ENCODE measurements at regions not wholly inside any gene's neighbourhood (a gene's known extent, or its start where the extent isn't known, plus 50 kb on each side); places are given as distances from the start of the nearest gene placed in this dataset.

- DNase-seq (ENCODE audit: low read depth, low spot score), result no peak
- Histone ChIP-seq H3K27me3 (ENCODE audit: insufficient read depth, insufficient read length) (no peaks in the 10 kb centered on the region), H3K9me3 (ENCODE audit: insufficient read depth, low read length) (no peaks in the 10 kb centered on the region; the same call in 1 of the 2 replicates), H3K9ac (ENCODE audit: insufficient read length, low read depth) (no peak overlapping the region), H3K36me3 (ENCODE audit: insufficient read depth, insufficient read length, low read length) (no peaks in the 10 kb centered on the region), H3K4me1 (ENCODE audit: insufficient read depth, insufficient read length) (no peaks in the 10 kb centered on the region), H3K4me3 (ENCODE audit: insufficient read length, low read depth) (no peak overlapping the region)
- TF ChIP-seq YY1 (IDR thresholded peaks at IDR 0.05; ENCODE audit: insufficient read depth, insufficient read length) (no peak), SUZ12 (IDR thresholded peaks at IDR 0.05; ENCODE audit: extremely low read depth, insufficient read depth, insufficient read length) (no peak), ZNF274 (IDR thresholded peaks at IDR 0.05; ENCODE audit: low read depth, low read length) (no peak)
Observed at GRCh38 chr14:22403296-22403695, 185.7 kb downstream of the DAD1 start.

DNA sequence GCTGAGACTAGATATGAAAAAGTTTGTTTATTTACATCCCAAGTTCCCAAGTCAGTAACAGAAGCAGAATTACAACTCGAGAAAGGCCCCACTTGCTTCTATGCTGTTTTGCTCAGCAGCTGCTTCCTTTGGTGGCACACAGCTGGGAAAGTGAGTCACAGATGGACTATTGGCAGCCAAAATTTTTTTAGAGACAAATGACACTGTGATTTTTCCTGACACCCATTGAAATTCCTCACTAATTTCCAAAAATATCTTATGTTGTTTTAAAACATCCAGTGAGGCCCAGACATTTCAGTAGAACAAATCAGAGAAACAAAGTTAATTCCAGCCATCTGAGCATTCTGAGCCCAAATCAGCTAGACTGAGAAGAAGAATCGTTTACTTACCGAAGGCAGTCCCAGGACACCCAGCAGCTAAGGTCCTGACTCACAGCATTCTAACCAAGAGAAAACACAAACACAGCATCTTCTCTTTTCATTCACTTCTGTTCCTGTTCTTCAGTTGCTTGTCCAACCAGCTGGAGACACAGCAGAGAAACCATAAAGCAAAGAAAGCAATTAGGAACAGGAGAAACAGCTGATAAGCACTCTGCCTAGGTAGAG is 188.3 kb downstream of the DAD1 start:
- Histone ChIP-seq H3K9me3 (ENCODE audit: insufficient read depth, low read length) (no peaks in the 10 kb centered on the region; the same call in 1 of the 2 replicates), H3K9ac (ENCODE audit: insufficient read length, low read depth) (no peak overlapping the region), H3K4me1 (ENCODE audit: insufficient read depth, insufficient read length) (no peaks in the 10 kb centered on the region), H3K4me3 (ENCODE audit: insufficient read length, low read depth) (no peak overlapping the region), H3K36me3 (ENCODE audit: insufficient read depth, insufficient read length, low read length) (no peaks in the 10 kb centered on the region), H3K27me3 (ENCODE audit: insufficient read depth, insufficient read length) (no peaks in the 10 kb centered on the region)
- TF ChIP-seq SUZ12 (IDR thresholded peaks at IDR 0.05; ENCODE audit: extremely low read depth, insufficient read depth, insufficient read length), result no peak
- TF ChIP-seq ZNF274 (IDR thresholded peaks at IDR 0.05; ENCODE audit: low read depth, low read length), result no peak
- TF ChIP-seq YY1 (IDR thresholded peaks at IDR 0.05; ENCODE audit: insufficient read depth, insufficient read length), result no peak
- DNase-seq (ENCODE audit: low read depth, low spot score), result no peak

- H3K36me3 ChIP-seq (ENCODE audit: insufficient read depth, insufficient read length, low read length), result no peaks in the 10 kb centered on the region
- no peak for DNase-seq (ENCODE audit: low read depth, low spot score)
- no peak for TF ChIP-seq ZNF274 (IDR thresholded peaks at IDR 0.05; ENCODE audit: low read depth, low read length)
- TF ChIP-seq YY1 (IDR thresholded peaks at IDR 0.05; ENCODE audit: insufficient read depth, insufficient read length), result no peak
- TF ChIP-seq SUZ12 (IDR thresholded peaks at IDR 0.05; ENCODE audit: extremely low read depth, insufficient read depth, insufficient read length), result no peak
- H3K9me3 ChIP-seq (ENCODE audit: insufficient read depth, low read length), result no peaks in the 10 kb centered on the region; the same call in 1 of the 2 replicates
- no peaks in the 10 kb centered on the region for H3K4me1 ChIP-seq (ENCODE audit: insufficient read depth, insufficient read length)
- no peak overlapping the region for H3K4me3 ChIP-seq (ENCODE audit: insufficient read length, low read depth)
- no peak overlapping the region for H3K9ac ChIP-seq (ENCODE audit: insufficient read length, low read depth)
- no peaks in the 10 kb centered on the region for H3K27me3 ChIP-seq (ENCODE audit: insufficient read depth, insufficient read length)
Observed at GRCh38 chr14:22399776-22400175, 189.2 kb downstream of the DAD1 start.

DNA sequence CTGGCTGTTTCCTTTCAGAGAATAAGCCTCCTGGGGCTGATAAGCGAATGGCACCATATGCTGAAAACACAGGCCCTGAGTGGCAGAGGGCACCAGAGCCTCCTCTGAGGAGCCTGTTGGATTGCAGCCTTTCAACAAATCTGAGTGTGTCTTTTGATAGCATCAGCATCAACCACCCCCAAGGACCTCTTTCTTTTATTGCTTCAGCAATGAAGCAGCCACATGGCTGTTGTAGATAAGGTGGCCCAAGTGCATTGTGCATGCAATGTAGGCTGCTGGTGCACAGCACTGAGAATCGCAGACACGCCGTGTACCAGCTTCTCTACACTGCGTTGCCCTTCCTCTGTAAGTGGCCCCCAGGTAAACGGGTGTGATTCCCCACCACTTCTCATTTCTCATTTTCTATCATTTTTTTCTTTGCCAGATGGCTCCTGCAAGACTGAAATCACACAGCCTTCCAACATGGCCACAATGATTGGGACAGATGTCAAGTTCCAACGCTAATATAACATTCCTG is 191.7 kb downstream of the DAD1 start:
- DNase-seq (ENCODE audit: low read depth, low spot score), result no peak
- no peak overlapping the region for H3K9ac ChIP-seq (ENCODE audit: insufficient read length, low read depth)
- H3K4me1 ChIP-seq (ENCODE audit: insufficient read depth, insufficient read length), result no peaks in the 10 kb centered on the region
- no peak overlapping the region for H3K4me3 ChIP-seq (ENCODE audit: insufficient read length, low read depth)
- no peaks in the 10 kb centered on the region for H3K36me3 ChIP-seq (ENCODE audit: insufficient read depth, insufficient read length, low read length)
- no peaks in the 10 kb centered on the region for H3K27me3 ChIP-seq (ENCODE audit: insufficient read depth, insufficient read length)
- TF ChIP-seq YY1 (IDR thresholded peaks at IDR 0.05; ENCODE audit: insufficient read depth, insufficient read length) (no peak), ZNF274 (IDR thresholded peaks at IDR 0.05; ENCODE audit: low read depth, low read length) (no peak), SUZ12 (IDR thresholded peaks at IDR 0.05; ENCODE audit: extremely low read depth, insufficient read depth, insufficient read length) (no peak)
- no peaks in the 10 kb centered on the region for H3K9me3 ChIP-seq (ENCODE audit: insufficient read depth, low read length)

DNA sequence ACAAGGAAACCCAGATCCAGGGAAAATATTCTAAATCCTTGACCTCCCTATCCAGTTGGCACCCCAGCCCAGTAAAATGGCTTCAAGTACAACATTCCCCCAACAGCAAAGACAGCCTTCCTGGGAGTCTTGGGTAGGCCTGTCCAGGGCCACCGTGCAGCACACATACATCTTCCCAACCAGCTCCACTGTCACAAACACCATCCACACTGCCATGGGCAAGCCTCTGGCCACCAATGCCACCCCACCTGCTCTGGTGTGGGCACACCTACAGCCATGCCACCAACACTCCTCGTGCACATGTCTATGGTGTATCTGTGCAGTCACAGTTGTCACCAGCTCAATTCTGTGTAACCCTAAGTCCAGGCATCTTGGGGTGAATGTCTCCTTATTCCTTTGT is 193.2 kb downstream of the DAD1 start:
- Histone ChIP-seq H3K4me3 (ENCODE audit: insufficient read length, low read depth) (no peak overlapping the region), H3K27me3 (ENCODE audit: insufficient read depth, insufficient read length) (no peaks in the 10 kb centered on the region), H3K9ac (ENCODE audit: insufficient read length, low read depth) (no peak overlapping the region), H3K4me1 (ENCODE audit: insufficient read depth, insufficient read length) (no peaks in the 10 kb centered on the region), H3K36me3 (ENCODE audit: insufficient read depth, insufficient read length, low read length) (no peaks in the 10 kb centered on the region), H3K9me3 (ENCODE audit: insufficient read depth, low read length) (no peaks in the 10 kb centered on the region)
- TF ChIP-seq ZNF274 (IDR thresholded peaks at IDR 0.05; ENCODE audit: low read depth, low read length) (no peak), SUZ12 (IDR thresholded peaks at IDR 0.05; ENCODE audit: extremely low read depth, insufficient read depth, insufficient read length) (no peak), YY1 (IDR thresholded peaks at IDR 0.05; ENCODE audit: insufficient read depth, insufficient read length) (no peak)
- no peak for DNase-seq (ENCODE audit: low read depth, low spot score)

GRCh38 chr14:22394616-22395015 is 194.4 kb downstream of the DAD1 start:
- H3K4me1 ChIP-seq (ENCODE audit: insufficient read depth, insufficient read length), result no peaks in the 10 kb centered on the region
- H3K36me3 ChIP-seq (ENCODE audit: insufficient read depth, insufficient read length, low read length), result no peaks in the 10 kb centered on the region
- no peak overlapping the region for H3K4me3 ChIP-seq (ENCODE audit: insufficient read length, low read depth)
- DNase-seq (ENCODE audit: low read depth, low spot score), result no peak
- H3K9me3 ChIP-seq (ENCODE audit: insufficient read depth, low read length), result no peaks in the 10 kb centered on the region
- no peak for TF ChIP-seq ZNF274 (IDR thresholded peaks at IDR 0.05; ENCODE audit: low read depth, low read length)
- no peak for TF ChIP-seq SUZ12 (IDR thresholded peaks at IDR 0.05; ENCODE audit: extremely low read depth, insufficient read depth, insufficient read length)
- TF ChIP-seq YY1 (IDR thresholded peaks at IDR 0.05; ENCODE audit: insufficient read depth, insufficient read length), result no peak
- H3K9ac ChIP-seq (ENCODE audit: insufficient read length, low read depth), result no peak overlapping the region
- no peaks in the 10 kb centered on the region for H3K27me3 ChIP-seq (ENCODE audit: insufficient read depth, insufficient read length)

DNA sequence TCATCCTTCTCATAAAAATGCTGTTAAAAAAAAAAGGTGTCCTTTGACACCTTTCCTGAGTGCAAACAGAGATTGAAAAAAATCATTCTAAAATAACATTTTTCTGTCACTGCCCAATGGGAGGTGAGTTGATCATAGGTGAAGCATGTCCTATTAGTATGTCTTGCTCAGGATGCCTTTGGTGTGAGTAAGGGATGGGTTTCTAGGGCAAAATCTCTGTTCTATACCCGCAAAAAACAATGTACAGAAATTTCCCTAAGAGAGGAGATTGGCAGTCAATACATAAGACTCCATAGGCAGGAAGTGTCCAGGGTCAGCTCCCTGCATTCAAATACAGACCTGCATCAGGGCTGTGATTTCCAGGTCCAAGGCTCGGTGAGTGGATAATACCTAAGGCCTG is 195.2 kb downstream of the DAD1 start:
- H3K27me3 ChIP-seq (ENCODE audit: insufficient read depth, insufficient read length), result no peaks in the 10 kb centered on the region
- no peak overlapping the region for H3K4me3 ChIP-seq (ENCODE audit: insufficient read length, low read depth)
- no peak for DNase-seq (ENCODE audit: low read depth, low spot score)
- no peaks in the 10 kb centered on the region for H3K9me3 ChIP-seq (ENCODE audit: insufficient read depth, low read length)
- no peaks in the 10 kb centered on the region for H3K4me1 ChIP-seq (ENCODE audit: insufficient read depth, insufficient read length)
- H3K9ac ChIP-seq (ENCODE audit: insufficient read length, low read depth), result no peak overlapping the region
- H3K36me3 ChIP-seq (ENCODE audit: insufficient read depth, insufficient read length, low read length), result no peaks in the 10 kb centered on the region
- TF ChIP-seq YY1 (IDR thresholded peaks at IDR 0.05; ENCODE audit: insufficient read depth, insufficient read length), result no peak
- TF ChIP-seq SUZ12 (IDR thresholded peaks at IDR 0.05; ENCODE audit: extremely low read depth, insufficient read depth, insufficient read length), result no peak
- no peak for TF ChIP-seq ZNF274 (IDR thresholded peaks at IDR 0.05; ENCODE audit: low read depth, low read length)

Data from NT2/D1 (cell line).